ENCODE measurements at regions not wholly inside any gene's neighbourhood (a gene's known extent, or its start where the extent isn't known, plus 50 kb on each side); places are given as distances from the start of the nearest gene placed in this dataset.

DNA sequence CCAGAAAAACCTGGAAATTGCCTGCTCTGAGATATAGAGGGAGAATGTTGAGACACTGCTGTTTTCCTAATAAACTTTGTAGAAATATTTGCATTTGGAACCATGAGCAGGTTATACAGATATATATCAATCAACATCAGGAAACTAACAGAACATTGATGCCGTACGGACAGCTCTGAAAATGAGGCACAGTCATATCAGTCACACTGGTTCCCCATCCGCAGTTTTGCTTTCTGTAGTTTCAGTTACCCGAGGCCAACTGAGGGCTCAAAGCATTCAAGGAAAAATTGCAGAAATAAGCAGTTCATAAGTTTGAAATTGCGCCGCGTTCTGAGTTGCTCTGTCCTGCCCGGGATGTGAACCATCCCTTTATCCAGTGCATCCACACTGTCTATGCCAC is 137.9 kb downstream of the KLF6 start:
- TF ChIP-seq, protein P1, sequence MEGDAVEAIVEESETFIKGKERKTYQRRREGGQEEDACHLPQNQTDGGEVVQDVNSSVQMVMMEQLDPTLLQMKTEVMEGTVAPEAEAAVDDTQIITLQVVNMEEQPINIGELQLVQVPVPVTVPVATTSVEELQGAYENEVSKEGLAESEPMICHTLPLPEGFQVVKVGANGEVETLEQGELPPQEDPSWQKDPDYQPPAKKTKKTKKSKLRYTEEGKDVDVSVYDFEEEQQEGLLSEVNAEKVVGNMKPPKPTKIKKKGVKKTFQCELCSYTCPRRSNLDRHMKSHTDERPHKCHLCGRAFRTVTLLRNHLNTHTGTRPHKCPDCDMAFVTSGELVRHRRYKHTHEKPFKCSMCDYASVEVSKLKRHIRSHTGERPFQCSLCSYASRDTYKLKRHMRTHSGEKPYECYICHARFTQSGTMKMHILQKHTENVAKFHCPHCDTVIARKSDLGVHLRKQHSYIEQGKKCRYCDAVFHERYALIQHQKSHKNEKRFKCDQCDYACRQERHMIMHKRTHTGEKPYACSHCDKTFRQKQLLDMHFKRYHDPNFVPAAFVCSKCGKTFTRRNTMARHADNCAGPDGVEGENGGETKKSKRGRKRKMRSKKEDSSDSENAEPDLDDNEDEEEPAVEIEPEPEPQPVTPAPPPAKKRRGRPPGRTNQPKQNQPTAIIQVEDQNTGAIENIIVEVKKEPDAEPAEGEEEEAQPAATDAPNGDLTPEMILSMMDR (IDR thresholded peaks at IDR 0.05), result no peak
- TF ChIP-seq POLR2A (IDR thresholded peaks at IDR 0.05) (no peak), POLR2AphosphoS5 (IDR thresholded peaks at IDR 0.05; ENCODE audit: insufficient read depth in 1 of 2, low read depth in 1 of 2) (no peak)

Measured in vagina (tissue), 2 donors.